ENCODE measurements at regions not wholly inside any gene's neighbourhood (a gene's known extent, or its start where the extent isn't known, plus 50 kb on each side); places are given as distances from the start of the nearest gene placed in this dataset.
"Not testable (repeated sequence)": the region's sequence is repeated elsewhere in the genome, so short reads cannot be mapped to it uniquely, and the experiment has no call there.

- not testable (repeated sequence) for TF ChIP-seq CTCF (IDR thresholded peaks at IDR 0.05; ENCODE audit: insufficient read depth, low read length, poor library complexity, severe bottlenecking); EZH2phosphoT487 (conservative IDR thresholded peaks at IDR 0.05; ENCODE audit: low read length)
These were observed 637.7 kb downstream of the TBC1D22A start for GRCh38 chr22:47400131-47400530.
